Right renal cortex interstitium (tissue), 3 donors: ENCODE measurements at regions not wholly inside any gene's neighbourhood (a gene's known extent, or its start where the extent isn't known, plus 50 kb on each side); places are given as distances from the start of the nearest gene placed in this dataset.

ENCODE experiments used
- DNase-seq, 3 donors: peaks; one replicate each; pipeline ENCODE4 v3.0.0-alpha.2; 2013; ENCODE audit warnings: low read depth in 3 of 3, low spot score in 2 of 3

GRCh38 chr3:177469216-177469615, 271.9 kb upstream of the TBL1XR1 start:
- DNase-seq, result no peak

GRCh38 chr3:177470197-177470941, 273.1 kb upstream of the TBL1XR1 start:
- DNase-seq, result no peak

GRCh38 chr3:177471733-177472480, 274.6 kb upstream of the TBL1XR1 start:
- DNase-seq, result no peak

DNA sequence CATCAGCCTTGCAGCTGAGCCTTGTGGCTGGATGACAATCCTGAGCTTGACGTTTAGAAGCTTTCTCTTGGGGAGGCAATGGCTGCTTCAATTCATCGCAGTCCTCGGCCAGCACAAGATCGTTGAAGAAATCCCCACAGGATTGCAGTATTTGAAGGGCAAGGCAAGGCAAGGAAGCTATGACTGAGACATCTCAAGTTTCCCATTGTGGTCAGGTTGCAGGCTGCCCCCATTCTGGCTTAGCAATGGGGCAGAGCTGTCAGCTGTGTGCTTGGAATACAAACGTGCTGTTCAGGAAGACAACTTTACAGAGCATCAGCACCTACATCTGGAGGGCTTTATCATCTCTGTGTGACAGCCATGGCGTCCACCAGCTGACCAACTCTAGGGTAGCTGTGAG, 275.9 kb upstream of the TBL1XR1 start:
- DNase-seq, result no peak

DNA sequence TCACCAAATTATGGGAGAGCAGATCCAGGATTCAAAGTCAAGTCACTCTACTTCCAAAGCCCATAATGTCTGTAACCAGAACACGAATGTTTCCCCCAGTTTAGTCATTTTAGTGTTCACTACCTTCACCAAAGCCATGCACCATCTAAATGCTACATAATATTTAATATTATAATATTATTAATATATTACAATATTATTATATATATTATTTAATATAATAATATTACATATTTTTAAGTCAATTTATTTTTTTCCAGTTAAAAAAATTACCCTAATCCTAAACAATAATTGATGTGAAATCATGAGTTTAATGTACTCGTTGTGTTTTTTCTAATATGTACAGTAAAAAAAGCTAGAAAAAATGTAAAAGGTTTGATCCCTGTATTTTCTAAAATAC, 276.6 kb upstream of the TBL1XR1 start:
- DNase-seq, result no peak

- DNase-seq, result no peak
Measured at GRCh38 chr3:177474652-177475355, 277.5 kb upstream of the TBL1XR1 start.

GRCh38 chr3:177475356-177475665, 278.0 kb upstream of the TBL1XR1 start:
- DNase-seq, result no peak

- DNase-seq, result no peak
Measured at GRCh38 chr3:177476495-177476894, 279.2 kb upstream of the TBL1XR1 start.

- no peak for DNase-seq
Measured at GRCh38 chr3:177476921-177477435, 279.7 kb upstream of the TBL1XR1 start.

GRCh38 chr3:177478170-177478867, 281.0 kb upstream of the TBL1XR1 start:
- DNase-seq, result no peak

GRCh38 chr3:177479630-177480029, 282.3 kb upstream of the TBL1XR1 start:
- DNase-seq, result no peak

DNA sequence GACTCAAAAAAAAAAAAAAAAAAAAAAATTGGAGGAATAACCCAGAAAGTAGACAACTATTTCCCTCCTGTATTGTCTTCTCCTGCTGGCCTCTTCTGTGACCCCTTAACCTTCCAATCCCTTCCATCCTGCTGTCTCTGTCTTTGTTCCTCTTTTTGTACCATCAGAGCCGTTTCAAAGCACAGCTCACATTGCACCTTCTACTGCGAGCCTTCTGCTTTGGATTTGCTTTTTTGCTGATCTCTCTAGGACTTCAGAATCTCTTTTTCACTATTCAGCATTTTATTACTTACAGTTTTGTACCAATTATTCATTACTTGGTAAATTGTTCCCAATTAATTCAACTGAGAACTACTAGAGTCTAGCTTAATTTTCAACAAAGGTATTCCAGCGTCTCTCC, 284.0 kb upstream of the TBL1XR1 start:
- DNase-seq, result no peak

GRCh38 chr3:177482048-177482691, 284.9 kb upstream of the TBL1XR1 start:
- no peak for DNase-seq

DNA sequence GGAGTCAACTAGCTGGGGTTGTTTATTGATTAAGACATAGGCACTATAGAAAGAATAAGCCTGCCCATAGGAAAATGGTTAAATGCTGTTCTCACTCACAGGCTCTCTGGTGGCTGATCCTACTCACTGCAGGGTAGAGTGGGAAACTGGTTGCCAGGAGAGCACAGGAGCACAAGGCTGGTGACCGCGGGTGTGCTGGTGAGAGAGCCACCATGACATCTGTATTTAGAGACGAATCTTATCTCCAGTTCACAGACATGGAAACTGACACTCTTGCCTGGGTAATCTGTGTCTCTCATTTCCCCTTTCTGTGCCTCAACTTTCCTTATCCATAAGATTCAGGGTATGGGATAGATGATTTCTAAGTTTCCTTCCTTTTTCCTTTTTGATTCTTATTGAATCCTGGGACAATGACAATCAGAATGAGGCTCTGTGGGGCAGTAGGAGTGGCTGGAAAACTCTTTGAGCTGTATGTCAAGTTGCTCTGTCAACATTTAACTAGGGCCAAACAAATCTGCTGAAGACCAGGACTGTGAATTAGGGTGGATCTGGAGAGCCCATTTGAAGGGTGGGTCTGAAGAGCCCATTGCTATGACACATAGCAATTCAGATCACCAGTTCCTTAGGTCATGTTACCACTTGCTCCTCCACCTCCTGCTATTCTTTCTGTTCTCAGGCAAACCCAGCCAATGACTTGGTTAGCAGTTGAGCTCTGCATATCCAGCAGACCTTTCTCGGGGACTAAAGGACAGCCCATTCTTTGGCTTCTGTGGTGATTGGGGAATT, 286.1 kb upstream of the TBL1XR1 start:
- DNase-seq, result no peak

DNA sequence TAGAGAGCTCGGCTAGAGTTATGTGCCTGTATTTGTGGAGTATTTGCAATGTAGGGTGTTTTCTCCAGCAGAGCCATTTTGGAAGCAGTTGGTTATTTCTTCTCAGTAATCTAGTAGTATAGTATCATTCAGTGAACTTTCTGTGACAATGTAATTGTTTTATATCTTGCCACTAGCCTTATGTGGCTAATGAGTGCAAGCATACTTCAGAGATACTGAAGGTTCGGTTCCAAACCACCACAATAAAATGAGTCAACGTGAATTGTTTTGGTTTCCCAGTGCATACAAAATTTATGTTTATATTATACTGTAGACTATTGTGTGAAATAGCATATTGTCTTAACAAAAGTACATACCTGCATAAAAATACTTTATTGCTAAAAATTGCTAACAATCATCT, 286.9 kb upstream of the TBL1XR1 start:
- no peak for DNase-seq

GRCh38 chr3:177484926-177485325, 287.6 kb upstream of the TBL1XR1 start:
- DNase-seq, result no peak

GRCh38 chr3:177487635-177488186, 290.4 kb upstream of the TBL1XR1 start:
- no peak for DNase-seq

- DNase-seq, result no peak
Measured at GRCh38 chr3:177488740-177489139, 291.5 kb upstream of the TBL1XR1 start.

- DNase-seq, result no peak
Measured at GRCh38 chr3:177490626-177491025, 293.3 kb upstream of the TBL1XR1 start.
